Ascending aorta (tissue), 2 donors: ENCODE measurements at regions not wholly inside any gene's neighbourhood (a gene's known extent, or its start where the extent isn't known, plus 50 kb on each side); places are given as distances from the start of the nearest gene placed in this dataset.

Experiments used
- DNase-seq, 2 donors: peaks; one replicate each; pipeline ENCODE4 v3.0.0-alpha.2; 2019; ENCODE audit warnings: low spot score in 2 of 2
- H3K27ac ChIP-seq, 2 donors: fragments of 200-600 bp; sonication (generic); one replicate each; pipeline ENCODE4 v1.5.1; 2016 to 2017; ENCODE audit warnings: mild to moderate bottlenecking in 1 of 2
- H3K27me3 ChIP-seq: fragments of 200-600 bp; sonication (generic); one replicate; pipeline ENCODE4 v1.5.1; 2017
- H3K36me3 ChIP-seq, 2 donors: fragments of 200-600 bp; sonication (generic); one replicate each; pipeline ENCODE4 v1.5.1; 2016
- H3K4me1 ChIP-seq, 2 donors: fragments of 200-600 bp; sonication (generic); one replicate each; pipeline ENCODE4 v1.5.1; 2016 to 2017; ENCODE audit warnings: mild to moderate bottlenecking in 1 of 2
- H3K4me3 ChIP-seq, 2 donors: fragments of 200-600 bp; sonication (generic); one replicate each; pipeline ENCODE4 v1.5.1; 2016 to 2017; ENCODE audit warnings: mild to moderate bottlenecking in 1 of 2
- H3K9me3 ChIP-seq, 2 donors: fragments of 200-600 bp; sonication (generic); one replicate each; pipeline ENCODE4 v1.5.1; 2016
- CTCF ChIP-seq, 3 experiments: fragments of 200-600 bp in 2 of 3; fragments of 450-650 bp in 1 of 3; sonication (generic) in 2 of 3; IDR thresholded peaks; one replicate each; pipeline ENCODE4 v1.5.1; 2016 to 2019; ENCODE audit warnings: antibody characterized with exemption in 3 of 3, mild to moderate bottlenecking in 1 of 3, moderate library complexity in 1 of 3
- intact Hi-C: fragments of 100-400 bp; cut with DNase I; formaldehyde crosslinking; loops from one replicate; pipeline ENCODE4 v1.15.1; 2023

- Histone ChIP-seq H3K9me3 (no peaks in the 10 kb centered on the region), H3K4me1 (peaks cover 0 to under 1% of the 10 kb centered on the region in 2 donors), H3K27ac (no peak overlapping the region), H3K27me3 (no peaks in the 10 kb centered on the region), H3K36me3 (no peaks in the 10 kb centered on the region), H3K4me3 (no peak overlapping the region)
- DNase-seq: no peak
- no peak for TF ChIP-seq CTCF (IDR thresholded peaks at IDR 0.05)
- intact Hi-C loops: no loop called here
Observed at GRCh38 chr3:72087420-72087819, 302.5 kb upstream of the PROK2 start.

GRCh38 chr3:72086743-72087087 lies 301.8 kb upstream of the PROK2 start:
- intact Hi-C loops: no loop called here
- Histone ChIP-seq H3K27ac (no peak overlapping the region), H3K4me1 (peaks cover 0 to 4% of the 10 kb centered on the region in 2 donors), H3K27me3 (no peaks in the 10 kb centered on the region), H3K36me3 (no peaks in the 10 kb centered on the region), H3K4me3 (no peak overlapping the region), H3K9me3 (no peaks in the 10 kb centered on the region)
- DNase-seq: no peak
- no peak for TF ChIP-seq CTCF (IDR thresholded peaks at IDR 0.05)

- no peak for TF ChIP-seq CTCF (IDR thresholded peaks at IDR 0.05)
- H3K4me3 ChIP-seq: no peak overlapping the region
- H3K36me3 ChIP-seq: no peaks in the 10 kb centered on the region
- H3K27ac ChIP-seq: no peak overlapping the region
- peaks cover 0 to 4% of the 10 kb centered on the region in 2 donors for H3K4me1 ChIP-seq
- H3K27me3 ChIP-seq: no peaks in the 10 kb centered on the region
- intact Hi-C loops: no loop called here
- H3K9me3 ChIP-seq: no peaks in the 10 kb centered on the region
- no peak for DNase-seq
Observed at GRCh38 chr3:72086042-72086742, 301.2 kb upstream of the PROK2 start.

DNA sequence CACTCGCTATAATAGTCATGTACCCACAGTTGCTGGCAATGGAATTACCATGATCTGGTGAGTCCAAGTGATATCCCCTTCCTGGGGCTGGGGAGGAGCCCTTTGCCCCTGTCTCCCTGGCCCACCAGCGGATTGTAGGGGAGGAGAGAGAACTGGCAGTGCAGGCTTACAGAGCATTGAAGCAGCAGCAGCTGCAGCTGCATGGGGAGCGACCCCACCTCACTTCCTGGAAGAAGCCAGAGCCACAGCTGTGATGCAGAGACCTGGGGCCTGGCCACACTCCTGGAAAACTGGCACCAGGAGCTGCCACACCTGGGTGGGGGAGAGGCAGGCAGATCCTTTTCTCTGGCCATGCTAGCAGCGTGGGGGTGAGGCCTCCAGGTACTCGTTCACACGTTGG lies 300.1 kb upstream of the PROK2 start:
- no peak overlapping the region for H3K4me3 ChIP-seq
- no peaks in the 10 kb centered on the region for H3K36me3 ChIP-seq
- DNase-seq: no peak
- TF ChIP-seq CTCF (IDR thresholded peaks at IDR 0.05): no peak
- intact Hi-C loops: no loop called here
- H3K27ac ChIP-seq: no peak overlapping the region
- H3K4me1 ChIP-seq: peaks cover 0 to 4% of the 10 kb centered on the region in 2 donors
- H3K9me3 ChIP-seq: no peaks in the 10 kb centered on the region
- no peaks in the 10 kb centered on the region for H3K27me3 ChIP-seq

GRCh38 chr3:72082776-72083462 lies 298.0 kb upstream of the PROK2 start:
- H3K27ac ChIP-seq: no peak overlapping the region
- H3K36me3 ChIP-seq: no peaks in the 10 kb centered on the region
- H3K27me3 ChIP-seq: no peaks in the 10 kb centered on the region
- no peak for DNase-seq
- peaks cover 0 to 13% of the 10 kb centered on the region in 2 donors for H3K4me1 ChIP-seq
- intact Hi-C loops: no loop called here
- TF ChIP-seq CTCF (IDR thresholded peaks at IDR 0.05): no peak
- no peak overlapping the region for H3K4me3 ChIP-seq
- no peaks in the 10 kb centered on the region for H3K9me3 ChIP-seq
